ENCODE measurements at regions not wholly inside any gene's neighbourhood (a gene's known extent, or its start where the extent isn't known, plus 50 kb on each side); places are given as distances from the start of the nearest gene placed in this dataset.

DNA sequence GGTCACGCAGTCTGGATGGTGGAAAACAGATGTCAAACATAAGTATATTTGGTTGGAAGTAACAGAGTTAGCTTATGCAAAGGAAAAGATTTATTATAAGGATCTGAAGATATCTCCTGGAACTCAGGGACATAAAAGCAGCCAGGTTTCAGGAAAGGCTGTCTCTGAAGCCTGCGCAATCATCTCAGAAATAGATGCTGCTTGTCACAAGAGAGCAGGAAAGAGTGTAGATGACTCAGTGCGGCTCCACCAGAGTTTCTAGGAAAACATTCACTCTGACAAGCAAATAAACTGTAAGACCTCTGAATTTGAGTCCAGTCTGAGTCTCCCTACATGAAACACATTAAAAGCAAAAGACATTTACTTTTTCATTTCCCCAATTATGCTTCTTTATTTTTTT lies 220.4 kb upstream of the HTR2A start:
- Histone ChIP-seq H3K56ac (ENCODE audit: extremely low read depth, insufficient read depth, low read length) (no peak overlapping the region), H3K36me3 (ENCODE audit: control insufficient read depth, insufficient read depth, low read length) (no peaks in the 10 kb centered on the region), H3K9me1 (ENCODE audit: insufficient read depth, low read length) (no peaks in the 10 kb centered on the region), H3K79me1 (ENCODE audit: low read depth in 1 of 2, low read length in 2 of 2) (no peaks in the 10 kb centered on the region), H2BK120ac (ENCODE audit: low read depth, low read length) (no peak overlapping the region), H3K9me3 (ENCODE audit: control insufficient read depth, insufficient read depth, low read length) (no peaks in the 10 kb centered on the region), H3K18ac (ENCODE audit: low read depth, low read length) (no peak overlapping the region), H4K8ac (ENCODE audit: low read depth in 2 of 2, low read length in 2 of 2) (no peak overlapping the region), H2AK5ac (ENCODE audit: low read depth, low read length) (no peak overlapping the region), H3K27me3 (ENCODE audit: control insufficient read depth, insufficient read depth, low read length) (no peaks in the 10 kb centered on the region), H3K14ac (replicated peaks; ENCODE audit: low read depth, low read length) (no peak overlapping the region), H3K27ac (ENCODE audit: insufficient read depth, low read length) (no peak overlapping the region), H2AFZ (replicated peaks; ENCODE audit: low read length, poor library complexity) (no peak overlapping the region), H3K4me3 (ENCODE audit: insufficient read depth, low read depth, low read length) (no peak overlapping the region), H3K4me1 (ENCODE audit: control insufficient read depth, insufficient read depth, low read length) (peaks cover 5% of the 10 kb centered on the region), H3K23ac (ENCODE audit: low read depth, low read length) (no peak overlapping the region), H2BK20ac (ENCODE audit: low read depth, low read length) (no peak overlapping the region), H3K4ac (ENCODE audit: low read depth, low read length) (no peak overlapping the region), H3K4me2 (ENCODE audit: low read depth, low read length) (no peak overlapping the region), H2AK9ac (replicated peaks; ENCODE audit: low read depth, low read length, poor library complexity) (no peak overlapping the region), H2BK5ac (ENCODE audit: low read depth, low read length, poor library complexity, severe bottlenecking) (no peak overlapping the region), H4K91ac (ENCODE audit: insufficient read depth, low read depth, low read length) (no peak overlapping the region), H4K5ac (ENCODE audit: low read depth, low read length) (no peak overlapping the region), H4K20me1 (ENCODE audit: insufficient read depth, low read length) (no peaks in the 10 kb centered on the region), H3K9ac (ENCODE audit: low read depth, low read length) (no peak overlapping the region), H2BK15ac (ENCODE audit: low read depth, low read length) (no peak overlapping the region)
- WGBS, 2 experiments (ENCODE audit: extremely low coverage in 2 of 2, insufficient read length in 1 of 2), result no CpG with 5 or more reads among the region's 3 CpGs
- ChIA-PET POLR2A (ENCODE audit: unreplicated experiment) (no interaction called here), CTCF (no interaction called here)
- TF ChIP-seq, protein P1, sequence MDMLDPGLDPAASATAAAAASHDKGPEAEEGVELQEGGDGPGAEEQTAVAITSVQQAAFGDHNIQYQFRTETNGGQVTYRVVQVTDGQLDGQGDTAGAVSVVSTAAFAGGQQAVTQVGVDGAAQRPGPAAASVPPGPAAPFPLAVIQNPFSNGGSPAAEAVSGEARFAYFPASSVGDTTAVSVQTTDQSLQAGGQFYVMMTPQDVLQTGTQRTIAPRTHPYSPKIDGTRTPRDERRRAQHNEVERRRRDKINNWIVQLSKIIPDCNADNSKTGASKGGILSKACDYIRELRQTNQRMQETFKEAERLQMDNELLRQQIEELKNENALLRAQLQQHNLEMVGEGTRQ (IDR thresholded peaks at IDR 0.05; ENCODE audit: low read depth, low read length), result no peak
- TF ChIP-seq CEBPB (IDR thresholded peaks at IDR 0.05; ENCODE audit: low read depth, low read length) (peak; percentile 81), POLR2A (IDR thresholded peaks at IDR 0.05; ENCODE audit: low read depth, low read length) (no peak), MAZ (IDR thresholded peaks at IDR 0.05; ENCODE audit: borderline replicate concordance, low read depth, low read length) (no peak), FOS (IDR thresholded peaks at IDR 0.05; ENCODE audit: low read depth, low read length) (peak; percentile 41; the same call in 1 of the 2 replicates), RCOR1 (IDR thresholded peaks at IDR 0.05; ENCODE audit: insufficient replicate concordance, low read length) (no peak), SMC3 (IDR thresholded peaks at IDR 0.05; ENCODE audit: low read depth, low read length) (no peak), RAD21 (IDR thresholded peaks at IDR 0.05; ENCODE audit: low read length) (no peak), MXI1 (IDR thresholded peaks at IDR 0.05; ENCODE audit: borderline replicate concordance, low read depth, low read length) (no peak), BHLHE40 (IDR thresholded peaks at IDR 0.05; ENCODE audit: low read depth, low read length) (no peak), MAFK (IDR thresholded peaks at IDR 0.05; ENCODE audit: low read depth, low read length) (no peak)
- TF ChIP-seq, protein P2, sequence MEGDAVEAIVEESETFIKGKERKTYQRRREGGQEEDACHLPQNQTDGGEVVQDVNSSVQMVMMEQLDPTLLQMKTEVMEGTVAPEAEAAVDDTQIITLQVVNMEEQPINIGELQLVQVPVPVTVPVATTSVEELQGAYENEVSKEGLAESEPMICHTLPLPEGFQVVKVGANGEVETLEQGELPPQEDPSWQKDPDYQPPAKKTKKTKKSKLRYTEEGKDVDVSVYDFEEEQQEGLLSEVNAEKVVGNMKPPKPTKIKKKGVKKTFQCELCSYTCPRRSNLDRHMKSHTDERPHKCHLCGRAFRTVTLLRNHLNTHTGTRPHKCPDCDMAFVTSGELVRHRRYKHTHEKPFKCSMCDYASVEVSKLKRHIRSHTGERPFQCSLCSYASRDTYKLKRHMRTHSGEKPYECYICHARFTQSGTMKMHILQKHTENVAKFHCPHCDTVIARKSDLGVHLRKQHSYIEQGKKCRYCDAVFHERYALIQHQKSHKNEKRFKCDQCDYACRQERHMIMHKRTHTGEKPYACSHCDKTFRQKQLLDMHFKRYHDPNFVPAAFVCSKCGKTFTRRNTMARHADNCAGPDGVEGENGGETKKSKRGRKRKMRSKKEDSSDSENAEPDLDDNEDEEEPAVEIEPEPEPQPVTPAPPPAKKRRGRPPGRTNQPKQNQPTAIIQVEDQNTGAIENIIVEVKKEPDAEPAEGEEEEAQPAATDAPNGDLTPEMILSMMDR (conservative IDR thresholded peaks at IDR 0.05; ENCODE audit: low read depth, low read length), result no peak
- TF ChIP-seq, protein P3, sequence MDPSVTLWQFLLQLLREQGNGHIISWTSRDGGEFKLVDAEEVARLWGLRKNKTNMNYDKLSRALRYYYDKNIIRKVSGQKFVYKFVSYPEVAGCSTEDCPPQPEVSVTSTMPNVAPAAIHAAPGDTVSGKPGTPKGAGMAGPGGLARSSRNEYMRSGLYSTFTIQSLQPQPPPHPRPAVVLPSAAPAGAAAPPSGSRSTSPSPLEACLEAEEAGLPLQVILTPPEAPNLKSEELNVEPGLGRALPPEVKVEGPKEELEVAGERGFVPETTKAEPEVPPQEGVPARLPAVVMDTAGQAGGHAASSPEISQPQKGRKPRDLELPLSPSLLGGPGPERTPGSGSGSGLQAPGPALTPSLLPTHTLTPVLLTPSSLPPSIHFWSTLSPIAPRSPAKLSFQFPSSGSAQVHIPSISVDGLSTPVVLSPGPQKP (IDR thresholded peaks at IDR 0.05; ENCODE audit: borderline replicate concordance, low read depth, low read length), result no peak
- dilution Hi-C loops (cut with HindIII; ENCODE audit: low sequenced_read_pairs, unreplicated experiment) (no loop called here), intact Hi-C loops (cut with micrococcal nuclease) (no loop called here), in situ Hi-C loops (cut with MboI; ENCODE audit: low sequenced_read_pairs) (no loop called here)
- BruUV-seq (replicated peaks), result no TSS peak
- ATAC-seq (ENCODE audit: low read depth), result peak; percentile 66
- peak; percentile 89 for DNase-seq
